ENCODE measurements at regions not wholly inside any gene's neighbourhood (a gene's known extent, or its start where the extent isn't known, plus 50 kb on each side); places are given as distances from the start of the nearest gene placed in this dataset.

- Histone ChIP-seq H3K4me1 (no peaks in the 10 kb centered on the region), H3K36me3 (no peaks in the 10 kb centered on the region), H3K9me3 (no peaks in the 10 kb centered on the region), H3K27me3 (no peaks in the 10 kb centered on the region), H3K4me3 (no peak overlapping the region), H3K27ac (no peak overlapping the region)
- no peak for TF ChIP-seq CTCF (IDR thresholded peaks at IDR 0.05)
- intact Hi-C loops (cut with DNase I): no loop called here
- WGBS, 2 donors: 55 to 69% methylated on average over 2 of the region's 2 CpGs
- FAIRE-seq (no peak), DNase-seq (no peak), ATAC-seq (no peak)
Measured at GRCh38 chr1:98400446-98400845, 261.1 kb upstream of the SNX7 start.

- DNase-seq (no peak), ATAC-seq (no peak), FAIRE-seq (no peak)
- H3K4me3 ChIP-seq: no peak overlapping the region
- intact Hi-C loops (cut with DNase I): no loop called here
- H3K27ac ChIP-seq: no peak overlapping the region
- WGBS, 2 donors: 79 to 93% methylated on average over 1 of the region's 1 CpG
- H3K27me3 ChIP-seq: no peaks in the 10 kb centered on the region
- no peaks in the 10 kb centered on the region for H3K4me1 ChIP-seq
- H3K36me3 ChIP-seq: no peaks in the 10 kb centered on the region
- no peak for TF ChIP-seq CTCF (IDR thresholded peaks at IDR 0.05)
- H3K9me3 ChIP-seq: no peaks in the 10 kb centered on the region
Measured at GRCh38 chr1:98399218-98399617, 262.3 kb upstream of the SNX7 start.

- intact Hi-C loops (cut with DNase I): no loop called here
- WGBS, 2 donors: 9% methylated on average over 2 of the region's 2 CpGs
Measured at GRCh38 chr1:98398649-98399048, 262.9 kb upstream of the SNX7 start.

GRCh38 chr1:98398092-98398491, 263.4 kb upstream of the SNX7 start:
- no peak for FAIRE-seq
- Histone ChIP-seq H3K36me3 (no peaks in the 10 kb centered on the region), H3K27ac (no peak overlapping the region), H3K9me3 (no peaks in the 10 kb centered on the region), H3K4me1 (no peaks in the 10 kb centered on the region), H3K27me3 (no peaks in the 10 kb centered on the region), H3K4me3 (no peak overlapping the region)
- ATAC-seq: no peak
- intact Hi-C loops (cut with DNase I): no loop called here
- TF ChIP-seq CTCF (IDR thresholded peaks at IDR 0.05): no peak
- no peak for DNase-seq

More at GRCh38 chr1:98398649-98399048, 262.9 kb upstream of the SNX7 start:
- Histone ChIP-seq H3K4me1 (no peaks in the 10 kb centered on the region), H3K9me3 (no peaks in the 10 kb centered on the region), H3K27me3 (no peaks in the 10 kb centered on the region), H3K27ac (no peak overlapping the region), H3K4me3 (no peak overlapping the region), H3K36me3 (no peaks in the 10 kb centered on the region)
- TF ChIP-seq CTCF (IDR thresholded peaks at IDR 0.05): no peak
- ATAC-seq (no peak), DNase-seq (no peak), FAIRE-seq (no peak)

- FAIRE-seq: no peak
- Histone ChIP-seq H3K4me3 (no peak overlapping the region), H3K9me3 (no peaks in the 10 kb centered on the region), H3K36me3 (no peaks in the 10 kb centered on the region), H3K4me1 (no peaks in the 10 kb centered on the region), H3K27me3 (no peaks in the 10 kb centered on the region), H3K27ac (no peak overlapping the region)
- no peak for ATAC-seq
- DNase-seq: no peak
- WGBS, 2 donors: 55 to 56% methylated on average over 2 of the region's 2 CpGs
- TF ChIP-seq CTCF (IDR thresholded peaks at IDR 0.05): no peak
- intact Hi-C loops (cut with DNase I): no loop called here
Measured at GRCh38 chr1:98393719-98394118, 267.8 kb upstream of the SNX7 start.

All from pancreas (tissue), 10 donors.